IMR-90 (cell line): ENCODE measurements at regions not wholly inside any gene's neighbourhood (a gene's known extent, or its start where the extent isn't known, plus 50 kb on each side); places are given as distances from the start of the nearest gene placed in this dataset.

Experiments
- ATAC-seq: fragments of 200-7000 bp; cut with Tn5 transposase; 2 replicates; pipeline ENCODE4 v1.9.1; 2020; ENCODE audit warnings: low read depth, mild to moderate bottlenecking, moderate library complexity
- BruUV-seq: library from RNA; stranded (reverse); fragments of 400-500 nt; replicated peaks from 2 replicates; lab custom pipeline; 2021; lab: Mats Ljungman, UMichigan
- CTCF ChIA-PET: fragments of 300-600 bp; formaldehyde crosslinking; extraction: SDS; loops from one replicate; lab custom pipeline; 2021; ENCODE audit warnings: antibody characterized with exemption; lab: Yijun Ruan, JAX
- POLR2A ChIA-PET: fragments of 300-600 bp; sonication (Branson Sonifier 250); formaldehyde crosslinking; loops from one replicate; lab custom pipeline; 2022; ENCODE audit warnings: antibody characterized with exemption; ENCODE audit not compliant: unreplicated experiment; lab: Charles Lee
- DNase-seq: peaks from one replicate; pipeline ENCODE4 v3.0.0; 2013
- H2AFZ ChIP-seq: replicated peaks from 2 replicates; pipeline ENCODE3; 2013; ENCODE audit warnings: low read length, mild to moderate bottlenecking; ENCODE audit not compliant: poor library complexity
- H2AK5ac ChIP-seq: 2 replicates; pipeline ENCODE4 v1.6.1; 2013; ENCODE audit warnings: low read depth, low read length, inconsistent platforms
- H2AK9ac ChIP-seq: replicated peaks from 2 replicates; pipeline ENCODE3; 2013; ENCODE audit warnings: mild to moderate bottlenecking, low read depth, low read length, moderate library complexity; ENCODE audit not compliant: poor library complexity
- H2BK120ac ChIP-seq: 2 replicates; pipeline ENCODE4 v1.6.1; 2013; ENCODE audit warnings: low read depth, low read length, inconsistent platforms
- H2BK15ac ChIP-seq: 3 replicates; pipeline ENCODE4 v1.6.1; 2013; ENCODE audit warnings: low read depth, low read length, inconsistent platforms
- H2BK20ac ChIP-seq: 2 replicates; pipeline ENCODE4 v1.6.1; 2013; ENCODE audit warnings: low read depth, mild to moderate bottlenecking, inconsistent platforms, low read length, moderate library complexity
- H2BK5ac ChIP-seq: 2 replicates; pipeline ENCODE4 v1.6.1; 2013; ENCODE audit warnings: mild to moderate bottlenecking, low read depth, low read length, inconsistent platforms; ENCODE audit not compliant: poor library complexity, severe bottlenecking
- H3K14ac ChIP-seq: replicated peaks from 2 replicates; pipeline ENCODE4 v1.6.1; 2013; ENCODE audit warnings: low read depth, low read length, inconsistent platforms
- H3K18ac ChIP-seq: 2 replicates; pipeline ENCODE4 v1.6.1; 2013; ENCODE audit warnings: low read depth, low read length, control low read depth
- H3K23ac ChIP-seq: 2 replicates; pipeline ENCODE4 v1.6.1; 2013; ENCODE audit warnings: low read depth, low read length, inconsistent platforms
- H3K27ac ChIP-seq: 2 replicates; pipeline ENCODE4 v1.5.1; 2013; ENCODE audit warnings: mild to moderate bottlenecking, control low read depth, low read length; ENCODE audit not compliant: insufficient read depth
- H3K27me3 ChIP-seq: 2 replicates; pipeline ENCODE4 v1.6.1; 2013; ENCODE audit warnings: low read length; ENCODE audit not compliant: control insufficient read depth, insufficient read depth
- H3K36me3 ChIP-seq: 2 replicates; pipeline ENCODE4 v1.6.1; 2013; ENCODE audit warnings: low read length, mixed read lengths; ENCODE audit not compliant: control insufficient read depth, insufficient read depth
- H3K4ac ChIP-seq: 2 replicates; pipeline ENCODE4 v1.6.1; 2013; ENCODE audit warnings: low read depth, low read length, inconsistent platforms
- H3K4me1 ChIP-seq: 2 replicates; pipeline ENCODE4 v1.6.1; 2013; ENCODE audit warnings: low read length, mixed read lengths; ENCODE audit not compliant: control insufficient read depth, insufficient read depth
- H3K4me2 ChIP-seq: 2 replicates; pipeline ENCODE4 v1.6.1; 2013; ENCODE audit warnings: low read depth, mild to moderate bottlenecking, control low read depth, low read length, moderate library complexity
- H3K4me3 ChIP-seq: 2 replicates; pipeline ENCODE4 v1.5.1; 2013; ENCODE audit warnings: low read depth, mild to moderate bottlenecking, control low read depth, low read length, moderate library complexity; ENCODE audit not compliant: insufficient read depth
- H3K56ac ChIP-seq: 2 replicates; pipeline ENCODE4 v1.6.1; 2013; ENCODE audit warnings: low read length, inconsistent platforms; ENCODE audit not compliant: insufficient read depth; ENCODE audit errors: extremely low read depth
- H3K79me1 ChIP-seq, 2 experiments: 2 replicates each; pipeline ENCODE4 v1.6.1; 2013; ENCODE audit warnings: low read length in 2 of 2, inconsistent platforms in 1 of 2, low read depth in 1 of 2
- H3K9ac ChIP-seq: 2 replicates; pipeline ENCODE4 v1.6.1; 2013; ENCODE audit warnings: low read depth, low read length, control low read depth
- H3K9me1 ChIP-seq: 2 replicates; pipeline ENCODE4 v1.6.1; 2013; ENCODE audit warnings: low read length, inconsistent platforms; ENCODE audit not compliant: insufficient read depth
- H3K9me3 ChIP-seq: 2 replicates; pipeline ENCODE4 v1.6.1; 2013; ENCODE audit warnings: low read length; ENCODE audit not compliant: control insufficient read depth, insufficient read depth
- H4K20me1 ChIP-seq: 2 replicates; pipeline ENCODE4 v1.6.1; 2013; ENCODE audit warnings: low read length, inconsistent platforms; ENCODE audit not compliant: insufficient read depth
- H4K5ac ChIP-seq: 2 replicates; pipeline ENCODE4 v1.6.1; 2013; ENCODE audit warnings: mild to moderate bottlenecking, low read depth, low read length, control low read depth
- H4K8ac ChIP-seq, 2 experiments: 2 replicates each; pipeline ENCODE4 v1.6.1; 2013; ENCODE audit warnings: low read depth in 2 of 2, low read length in 2 of 2, control low read depth in 1 of 2, inconsistent platforms in 1 of 2
- H4K91ac ChIP-seq: 2 replicates; pipeline ENCODE4 v1.6.1; 2013; ENCODE audit warnings: low read depth, low read length, inconsistent platforms; ENCODE audit not compliant: insufficient read depth
- BHLHE40 ChIP-seq: fragments of 150-350 bp; IDR thresholded peaks from 2 replicates; pipeline ENCODE4 v1.6.1; 2016; ENCODE audit warnings: mild to moderate bottlenecking, low read depth, low read length
- CEBPB ChIP-seq: IDR thresholded peaks from 2 replicates; pipeline ENCODE4 v1.6.1; 2012; ENCODE audit warnings: low read depth, low read length, improper control_type of control experiment
- CHD1 ChIP-seq: IDR thresholded peaks from 2 replicates; pipeline ENCODE4 v1.6.1; 2012; ENCODE audit warnings: low read depth, low read length, improper control_type of control experiment
- FOS ChIP-seq: fragments of 150-350 bp; IDR thresholded peaks from 2 replicates; pipeline ENCODE4 v1.6.1; 2016; ENCODE audit warnings: low read depth, low read length
- MAFK ChIP-seq: IDR thresholded peaks from 2 replicates; pipeline ENCODE4 v1.6.1; 2012; ENCODE audit warnings: low read depth, low read length, improper control_type of control experiment
- MXI1 ChIP-seq: IDR thresholded peaks from 2 replicates; pipeline ENCODE4 v1.6.1; 2012; ENCODE audit warnings: low read depth, mild to moderate bottlenecking, low read length, moderate library complexity, borderline replicate concordance
- NFE2L2 ChIP-seq: fragments of 150-350 bp; IDR thresholded peaks from 2 replicates; pipeline ENCODE4 v1.6.1; 2016; ENCODE audit warnings: low read depth, mild to moderate bottlenecking, low read length
- POLR2A ChIP-seq: IDR thresholded peaks from 2 replicates; pipeline ENCODE4 v1.6.1; 2012; ENCODE audit warnings: mild to moderate bottlenecking, low read depth, low read length
- RAD21 ChIP-seq: IDR thresholded peaks from 2 replicates; pipeline ENCODE4 v1.6.1; 2012; ENCODE audit warnings: low read length, improper control_type of control experiment
- RCOR1 ChIP-seq: IDR thresholded peaks from 2 replicates; pipeline ENCODE4 v1.6.1; 2012; ENCODE audit warnings: mild to moderate bottlenecking, low read length, improper control_type of control experiment; ENCODE audit not compliant: insufficient replicate concordance
- RFX5 ChIP-seq: IDR thresholded peaks from 2 replicates; pipeline ENCODE4 v1.8.0; 2012; ENCODE audit warnings: low read depth, mild to moderate bottlenecking, low read length, moderate library complexity
- SMC3 ChIP-seq: fragments of 150-350 bp; IDR thresholded peaks from 2 replicates; pipeline ENCODE4 v1.6.1; 2016; ENCODE audit warnings: low read depth, mild to moderate bottlenecking, antibody characterized with exemption, low read length, moderate library complexity
- WGBS, 2 experiments: methylation state at CpG; one replicate each; pipeline versions ENCODE4 v1.1.5 to v1.1.7; 2013; ENCODE audit warnings: missing lambda C conversion rate in 2 of 2; ENCODE audit not compliant: insufficient read length in 1 of 2; ENCODE audit errors: extremely low coverage in 2 of 2; 5-methylcytosine and 5-hydroxymethylcytosine counted together
- dilution Hi-C: fragments of 300-500 bp; cut with HindIII; formaldehyde crosslinking; loops from one replicate; pipeline ENCODE4 v1.14.3; 2018; ENCODE audit warnings: low sequenced_read_pairs; ENCODE audit not compliant: unreplicated experiment
- in situ Hi-C: fragments of 300-500 bp; cut with MboI; formaldehyde crosslinking; loops from 3 replicates; pipeline ENCODE4 v1.14.3; 2019; ENCODE audit warnings: low sequenced_read_pairs, inconsistent platforms, mixed read lengths
- intact Hi-C: fragments of 100-400 bp; cut with micrococcal nuclease; formaldehyde crosslinking; loops from 2 replicates; pipeline ENCODE4 v1.10.0; 2022
- TF ChIP-seq, protein P1 (sequence below): conservative IDR thresholded peaks from 2 replicates; pipeline ENCODE4 v1.5.1; 2012; ENCODE audit warnings: mild to moderate bottlenecking, low read depth, low read length, improper control_type of control experiment
- TF ChIP-seq, protein P2 (sequence below): fragments of 150-350 bp; IDR thresholded peaks from 2 replicates; pipeline ENCODE4 v1.6.1; 2017; ENCODE audit warnings: mild to moderate bottlenecking, antibody characterized with exemption, low read length, low read depth
- TF ChIP-seq, protein P3 (sequence below): fragments of 150-350 bp; IDR thresholded peaks from 2 replicates; pipeline ENCODE4 v1.6.1; 2016; ENCODE audit warnings: low read depth, mild to moderate bottlenecking, low read length, moderate library complexity, borderline replicate concordance

DNA sequence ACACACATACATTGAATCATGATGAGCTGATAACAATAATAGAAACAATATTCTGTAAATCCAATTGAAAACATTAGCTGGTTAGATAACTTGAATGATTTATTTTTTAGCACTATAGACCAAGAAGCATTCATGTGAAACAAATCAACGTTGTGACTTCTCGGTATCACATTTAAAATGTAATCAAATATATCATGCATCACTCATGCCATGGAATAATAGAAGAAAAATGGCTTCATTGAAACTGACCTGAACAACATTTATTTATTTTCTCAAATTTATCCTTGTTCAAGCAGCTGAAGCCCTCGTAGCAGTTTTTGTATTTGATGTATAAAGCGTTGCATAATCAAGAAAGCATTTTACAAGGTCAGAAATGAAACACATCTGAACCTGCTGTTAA lies 299.6 kb upstream of the CDH18 start:
- POLR2A ChIA-PET: no interaction called here
- H3K4ac ChIP-seq: no peak overlapping the region
- no peak for ATAC-seq

More for the DNA sequence above, 299.6 kb upstream of the CDH18 start:
- Histone ChIP-seq H3K27ac (no peak overlapping the region), H2BK20ac (no peak overlapping the region), H2BK120ac (no peak overlapping the region), H3K9me1 (no peaks in the 10 kb centered on the region), H4K8ac (no peak overlapping the region), H3K27me3 (no peaks in the 10 kb centered on the region), H2BK5ac (no peak overlapping the region), H3K23ac (no peak overlapping the region), H4K5ac (no peak overlapping the region), H2AK9ac (no peak overlapping the region), H2AK5ac (no peak overlapping the region), H2AFZ (no peak overlapping the region), H3K18ac (no peak overlapping the region), H3K79me1 (no peaks in the 10 kb centered on the region), H3K56ac (no peak overlapping the region), H3K36me3 (no peaks in the 10 kb centered on the region), H3K4me2 (no peak overlapping the region), H3K4me3 (no peak overlapping the region), H4K20me1 (no peaks in the 10 kb centered on the region), H2BK15ac (no peak overlapping the region), H3K14ac (no peak overlapping the region), H3K9me3 (no peaks in the 10 kb centered on the region), H3K4me1 (no peaks in the 10 kb centered on the region), H3K9ac (no peak overlapping the region), H4K91ac (no peak overlapping the region)
- no peak for TF ChIP-seq NFE2L2
- TF ChIP-seq RAD21: no peak
- no peak for TF ChIP-seq FOS
- no peak for TF ChIP-seq RFX5
- TF ChIP-seq, protein P1, sequence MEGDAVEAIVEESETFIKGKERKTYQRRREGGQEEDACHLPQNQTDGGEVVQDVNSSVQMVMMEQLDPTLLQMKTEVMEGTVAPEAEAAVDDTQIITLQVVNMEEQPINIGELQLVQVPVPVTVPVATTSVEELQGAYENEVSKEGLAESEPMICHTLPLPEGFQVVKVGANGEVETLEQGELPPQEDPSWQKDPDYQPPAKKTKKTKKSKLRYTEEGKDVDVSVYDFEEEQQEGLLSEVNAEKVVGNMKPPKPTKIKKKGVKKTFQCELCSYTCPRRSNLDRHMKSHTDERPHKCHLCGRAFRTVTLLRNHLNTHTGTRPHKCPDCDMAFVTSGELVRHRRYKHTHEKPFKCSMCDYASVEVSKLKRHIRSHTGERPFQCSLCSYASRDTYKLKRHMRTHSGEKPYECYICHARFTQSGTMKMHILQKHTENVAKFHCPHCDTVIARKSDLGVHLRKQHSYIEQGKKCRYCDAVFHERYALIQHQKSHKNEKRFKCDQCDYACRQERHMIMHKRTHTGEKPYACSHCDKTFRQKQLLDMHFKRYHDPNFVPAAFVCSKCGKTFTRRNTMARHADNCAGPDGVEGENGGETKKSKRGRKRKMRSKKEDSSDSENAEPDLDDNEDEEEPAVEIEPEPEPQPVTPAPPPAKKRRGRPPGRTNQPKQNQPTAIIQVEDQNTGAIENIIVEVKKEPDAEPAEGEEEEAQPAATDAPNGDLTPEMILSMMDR: no peak
- TF ChIP-seq MAFK: no peak
- TF ChIP-seq, protein P2, sequence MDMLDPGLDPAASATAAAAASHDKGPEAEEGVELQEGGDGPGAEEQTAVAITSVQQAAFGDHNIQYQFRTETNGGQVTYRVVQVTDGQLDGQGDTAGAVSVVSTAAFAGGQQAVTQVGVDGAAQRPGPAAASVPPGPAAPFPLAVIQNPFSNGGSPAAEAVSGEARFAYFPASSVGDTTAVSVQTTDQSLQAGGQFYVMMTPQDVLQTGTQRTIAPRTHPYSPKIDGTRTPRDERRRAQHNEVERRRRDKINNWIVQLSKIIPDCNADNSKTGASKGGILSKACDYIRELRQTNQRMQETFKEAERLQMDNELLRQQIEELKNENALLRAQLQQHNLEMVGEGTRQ: no peak
- no peak for TF ChIP-seq BHLHE40
- TF ChIP-seq RCOR1: no peak
- TF ChIP-seq SMC3: no peak
- TF ChIP-seq POLR2A: no peak
- TF ChIP-seq CEBPB: no peak
- no peak for TF ChIP-seq MXI1
- TF ChIP-seq, protein P3, sequence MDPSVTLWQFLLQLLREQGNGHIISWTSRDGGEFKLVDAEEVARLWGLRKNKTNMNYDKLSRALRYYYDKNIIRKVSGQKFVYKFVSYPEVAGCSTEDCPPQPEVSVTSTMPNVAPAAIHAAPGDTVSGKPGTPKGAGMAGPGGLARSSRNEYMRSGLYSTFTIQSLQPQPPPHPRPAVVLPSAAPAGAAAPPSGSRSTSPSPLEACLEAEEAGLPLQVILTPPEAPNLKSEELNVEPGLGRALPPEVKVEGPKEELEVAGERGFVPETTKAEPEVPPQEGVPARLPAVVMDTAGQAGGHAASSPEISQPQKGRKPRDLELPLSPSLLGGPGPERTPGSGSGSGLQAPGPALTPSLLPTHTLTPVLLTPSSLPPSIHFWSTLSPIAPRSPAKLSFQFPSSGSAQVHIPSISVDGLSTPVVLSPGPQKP: no peak
- no peak for TF ChIP-seq CHD1
- WGBS, 2 experiments: no CpG with 5 or more reads among the region's 4 CpGs
- in situ Hi-C loops: no loop called here
- intact Hi-C loops: no loop called here
- dilution Hi-C loops: no loop called here
- BruUV-seq: no TSS peak
- CTCF ChIA-PET: no interaction called here
- DNase-seq: no peak
